ENCODE measurements at regions not wholly inside any gene's neighbourhood (a gene's known extent, or its start where the extent isn't known, plus 50 kb on each side); places are given as distances from the start of the nearest gene placed in this dataset.

DNA sequence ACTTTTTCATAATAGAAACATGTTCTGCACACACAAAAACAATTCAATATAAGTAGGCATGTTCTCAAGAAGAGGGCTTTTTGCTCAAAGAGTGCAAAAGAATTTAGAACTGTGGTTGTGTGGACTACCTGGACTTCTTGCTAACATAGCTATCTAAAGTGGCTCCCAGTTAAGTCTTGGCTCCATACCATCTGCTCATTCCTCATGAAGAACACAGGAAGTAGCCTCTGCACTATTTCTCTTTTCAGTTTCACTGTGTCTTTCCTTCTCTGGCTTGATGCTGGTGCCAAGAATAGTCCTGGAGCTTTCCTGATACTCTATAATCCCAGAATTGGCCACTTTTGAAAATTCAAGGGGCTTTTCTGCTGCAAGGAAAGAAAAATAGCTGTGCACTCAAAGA lies 127.4 kb downstream of the CCER1 start (continued):
- no peak for TF ChIP-seq SMC3 (IDR thresholded peaks at IDR 0.05; ENCODE audit: borderline replicate concordance, low read length)
- no peak for TF ChIP-seq WRNIP1 (IDR thresholded peaks at IDR 0.05; ENCODE audit: borderline replicate concordance, low read depth, low read length)
- TF ChIP-seq NFYA (IDR thresholded peaks at IDR 0.05; ENCODE audit: borderline replicate concordance, low read depth, low read length), result no peak

DNA sequence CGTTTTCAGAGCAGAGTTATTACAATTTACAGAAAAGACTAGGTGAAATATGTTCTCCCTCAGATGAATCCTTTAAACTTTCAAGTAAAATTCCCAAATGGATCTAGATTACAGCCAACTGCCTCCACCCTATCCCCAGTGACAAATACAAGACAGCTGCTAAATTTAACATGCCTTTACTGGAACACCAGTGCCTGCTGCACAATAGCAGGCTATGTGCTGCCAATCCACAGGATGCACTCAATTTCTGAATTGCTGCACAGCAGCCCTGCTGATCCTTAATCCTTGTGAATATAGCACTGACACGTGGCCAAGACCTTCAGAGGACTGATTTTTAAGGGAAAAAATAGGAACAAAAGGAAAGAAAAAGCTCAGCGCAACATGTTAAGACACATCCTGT lies 128.9 kb downstream of the CCER1 start:
- ChIA-PET SMC1A (ENCODE audit: uncharacterized antibody, unreplicated experiment) (no interaction called here), POLR2A (no interaction called here), CTCF (no interaction called here), RAD21 (ENCODE audit: unreplicated experiment) (no interaction called here)
- Histone ChIP-seq H3K4me2 (ENCODE audit: control insufficient read depth, insufficient read depth) (no peak overlapping the region), H3K27ac (ENCODE audit: control insufficient read depth, insufficient read depth) (no peak overlapping the region), H3K27me3 (replicated peaks in 1 of 2; ENCODE audit: control insufficient read depth in 2 of 2, insufficient read depth in 2 of 2, low read length in 1 of 2) (no peaks in the 10 kb centered on the region), H3K79me2 (ENCODE audit: control insufficient read depth, insufficient read depth, low read length) (no peaks in the 10 kb centered on the region), H2AFZ (ENCODE audit: control insufficient read depth, low read depth, low read length) (no peak overlapping the region), H4K20me1 (ENCODE audit: control insufficient read depth, insufficient read depth) (no peaks in the 10 kb centered on the region), H3K4me3 (no peak overlapping the region), H3K9me3 (replicated peaks; ENCODE audit: control insufficient read depth, insufficient read depth, low read length) (no peaks in the 10 kb centered on the region), H3K36me3 (ENCODE audit: control insufficient read depth in 2 of 2, insufficient read depth in 2 of 2, low read length in 1 of 2) (no peaks in the 10 kb centered on the region), H3K9ac (ENCODE audit: control insufficient read depth, insufficient read depth, low read length) (no peak overlapping the region), H3K4me1 (ENCODE audit: control insufficient read depth, insufficient read depth, low read length) (no peaks in the 10 kb centered on the region)
- ATAC-seq (no peak), DNase-seq (ENCODE audit: low read depth, low spot score) (no peak), FAIRE-seq (no peak)
- in situ Hi-C loops (cut with MboI) (no loop called here), intact Hi-C loops (cut with micrococcal nuclease; ENCODE audit: unreplicated experiment) (no loop called here)
- no TSS peak for BruUV-seq (replicated peaks)
- WGBS (ENCODE audit: insufficient coverage, insufficient replicate concordance, low lambda C conversion rate, missing lambda C conversion rate), result 37% methylated on average over 3 of the region's 3 CpGs
- TF ChIP-seq, protein P1, sequence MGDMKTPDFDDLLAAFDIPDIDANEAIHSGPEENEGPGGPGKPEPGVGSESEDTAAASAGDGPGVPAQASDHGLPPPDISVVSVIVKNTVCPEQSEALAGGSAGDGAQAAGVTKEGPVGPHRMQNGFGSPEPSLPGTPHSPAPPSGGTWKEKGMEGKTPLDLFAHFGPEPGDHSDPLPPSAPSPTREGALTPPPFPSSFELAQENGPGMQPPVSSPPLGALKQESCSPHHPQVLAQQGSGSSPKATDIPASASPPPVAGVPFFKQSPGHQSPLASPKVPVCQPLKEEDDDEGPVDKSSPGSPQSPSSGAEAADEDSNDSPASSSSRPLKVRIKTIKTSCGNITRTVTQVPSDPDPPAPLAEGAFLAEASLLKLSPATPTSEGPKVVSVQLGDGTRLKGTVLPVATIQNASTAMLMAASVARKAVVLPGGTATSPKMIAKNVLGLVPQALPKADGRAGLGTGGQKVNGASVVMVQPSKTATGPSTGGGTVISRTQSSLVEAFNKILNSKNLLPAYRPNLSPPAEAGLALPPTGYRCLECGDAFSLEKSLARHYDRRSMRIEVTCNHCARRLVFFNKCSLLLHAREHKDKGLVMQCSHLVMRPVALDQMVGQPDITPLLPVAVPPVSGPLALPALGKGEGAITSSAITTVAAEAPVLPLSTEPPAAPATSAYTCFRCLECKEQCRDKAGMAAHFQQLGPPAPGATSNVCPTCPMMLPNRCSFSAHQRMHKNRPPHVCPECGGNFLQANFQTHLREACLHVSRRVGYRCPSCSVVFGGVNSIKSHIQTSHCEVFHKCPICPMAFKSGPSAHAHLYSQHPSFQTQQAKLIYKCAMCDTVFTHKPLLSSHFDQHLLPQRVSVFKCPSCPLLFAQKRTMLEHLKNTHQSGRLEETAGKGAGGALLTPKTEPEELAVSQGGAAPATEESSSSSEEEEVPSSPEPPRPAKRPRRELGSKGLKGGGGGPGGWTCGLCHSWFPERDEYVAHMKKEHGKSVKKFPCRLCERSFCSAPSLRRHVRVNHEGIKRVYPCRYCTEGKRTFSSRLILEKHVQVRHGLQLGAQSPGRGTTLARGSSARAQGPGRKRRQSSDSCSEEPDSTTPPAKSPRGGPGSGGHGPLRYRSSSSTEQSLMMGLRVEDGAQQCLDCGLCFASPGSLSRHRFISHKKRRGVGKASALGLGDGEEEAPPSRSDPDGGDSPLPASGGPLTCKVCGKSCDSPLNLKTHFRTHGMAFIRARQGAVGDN (IDR thresholded peaks at IDR 0.05), result no peak
- no peak for TF ChIP-seq ZNF384 (IDR thresholded peaks at IDR 0.05; ENCODE audit: borderline replicate concordance, low read depth, low read length)
- TF ChIP-seq, protein P2, sequence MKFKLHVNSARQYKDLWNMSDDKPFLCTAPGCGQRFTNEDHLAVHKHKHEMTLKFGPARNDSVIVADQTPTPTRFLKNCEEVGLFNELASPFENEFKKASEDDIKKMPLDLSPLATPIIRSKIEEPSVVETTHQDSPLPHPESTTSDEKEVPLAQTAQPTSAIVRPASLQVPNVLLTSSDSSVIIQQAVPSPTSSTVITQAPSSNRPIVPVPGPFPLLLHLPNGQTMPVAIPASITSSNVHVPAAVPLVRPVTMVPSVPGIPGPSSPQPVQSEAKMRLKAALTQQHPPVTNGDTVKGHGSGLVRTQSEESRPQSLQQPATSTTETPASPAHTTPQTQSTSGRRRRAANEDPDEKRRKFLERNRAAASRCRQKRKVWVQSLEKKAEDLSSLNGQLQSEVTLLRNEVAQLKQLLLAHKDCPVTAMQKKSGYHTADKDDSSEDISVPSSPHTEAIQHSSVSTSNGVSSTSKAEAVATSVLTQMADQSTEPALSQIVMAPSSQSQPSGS (IDR thresholded peaks at IDR 0.05; ENCODE audit: low read length), result no peak

Measured in GM12878 (cell line).